ENCODE measurements at regions not wholly inside any gene's neighbourhood (a gene's known extent, or its start where the extent isn't known, plus 50 kb on each side); places are given as distances from the start of the nearest gene placed in this dataset.

DNA sequence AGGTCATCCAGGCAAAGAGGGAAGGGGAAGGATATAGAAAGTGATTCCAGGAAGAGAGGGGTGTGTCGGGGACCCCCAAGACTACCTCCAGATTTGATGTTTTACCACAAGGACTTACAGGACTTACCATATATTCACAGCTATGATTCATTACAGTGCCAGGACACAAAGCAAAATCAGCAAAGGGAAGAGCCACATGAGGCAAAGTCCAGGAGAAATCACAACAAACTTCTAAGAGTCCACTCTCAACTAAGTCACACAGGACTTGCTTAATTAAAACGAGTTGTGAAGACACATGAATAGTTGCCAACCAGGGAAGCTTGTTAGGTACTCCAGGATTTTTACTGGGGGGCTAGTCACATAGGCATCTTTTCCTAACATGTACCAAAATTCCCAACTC is 217.3 kb downstream of the TTLL7 start:
- TF ChIP-seq, protein P1, sequence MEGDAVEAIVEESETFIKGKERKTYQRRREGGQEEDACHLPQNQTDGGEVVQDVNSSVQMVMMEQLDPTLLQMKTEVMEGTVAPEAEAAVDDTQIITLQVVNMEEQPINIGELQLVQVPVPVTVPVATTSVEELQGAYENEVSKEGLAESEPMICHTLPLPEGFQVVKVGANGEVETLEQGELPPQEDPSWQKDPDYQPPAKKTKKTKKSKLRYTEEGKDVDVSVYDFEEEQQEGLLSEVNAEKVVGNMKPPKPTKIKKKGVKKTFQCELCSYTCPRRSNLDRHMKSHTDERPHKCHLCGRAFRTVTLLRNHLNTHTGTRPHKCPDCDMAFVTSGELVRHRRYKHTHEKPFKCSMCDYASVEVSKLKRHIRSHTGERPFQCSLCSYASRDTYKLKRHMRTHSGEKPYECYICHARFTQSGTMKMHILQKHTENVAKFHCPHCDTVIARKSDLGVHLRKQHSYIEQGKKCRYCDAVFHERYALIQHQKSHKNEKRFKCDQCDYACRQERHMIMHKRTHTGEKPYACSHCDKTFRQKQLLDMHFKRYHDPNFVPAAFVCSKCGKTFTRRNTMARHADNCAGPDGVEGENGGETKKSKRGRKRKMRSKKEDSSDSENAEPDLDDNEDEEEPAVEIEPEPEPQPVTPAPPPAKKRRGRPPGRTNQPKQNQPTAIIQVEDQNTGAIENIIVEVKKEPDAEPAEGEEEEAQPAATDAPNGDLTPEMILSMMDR (IDR thresholded peaks at IDR 0.05) = no peak
- TF ChIP-seq POLR2A (IDR thresholded peaks at IDR 0.05) = no peak

All from uterus (tissue), 2 donors.